IPS-20b (cell line): ENCODE measurements at regions not wholly inside any gene's neighbourhood (a gene's known extent, or its start where the extent isn't known, plus 50 kb on each side); places are given as distances from the start of the nearest gene placed in this dataset.

Experiments
- H3K27ac ChIP-seq: one replicate; pipeline ENCODE4 v1.5.1; 2013; ENCODE audit warnings: low read length
- H3K27me3 ChIP-seq: 2 replicates; pipeline ENCODE4 v1.6.1; 2013; ENCODE audit warnings: mild to moderate bottlenecking, low read length, inconsistent platforms; ENCODE audit not compliant: insufficient read depth
- H3K36me3 ChIP-seq: 2 replicates; pipeline ENCODE4 v1.6.1; 2013; ENCODE audit warnings: low read depth, mild to moderate bottlenecking, inconsistent platforms, low read length, moderate library complexity; ENCODE audit not compliant: insufficient read depth
- H3K4me1 ChIP-seq: 2 replicates; pipeline ENCODE4 v1.6.1; 2013; ENCODE audit warnings: mild to moderate bottlenecking, control low read depth, inconsistent platforms, low read length, moderate library complexity; ENCODE audit not compliant: insufficient read depth
- H3K4me3 ChIP-seq: 2 replicates; pipeline ENCODE4 v1.5.1; 2013; ENCODE audit warnings: mild to moderate bottlenecking, low read length, inconsistent platforms
- H3K9ac ChIP-seq: 2 replicates; pipeline ENCODE4 v1.6.1; 2013; ENCODE audit warnings: low read depth, mild to moderate bottlenecking, inconsistent platforms, low read length, moderate library complexity
- H3K9me3 ChIP-seq: 2 replicates; pipeline ENCODE4 v1.6.1; 2013; ENCODE audit warnings: mild to moderate bottlenecking, low read depth, low read length, inconsistent platforms; ENCODE audit not compliant: insufficient read depth

DNA sequence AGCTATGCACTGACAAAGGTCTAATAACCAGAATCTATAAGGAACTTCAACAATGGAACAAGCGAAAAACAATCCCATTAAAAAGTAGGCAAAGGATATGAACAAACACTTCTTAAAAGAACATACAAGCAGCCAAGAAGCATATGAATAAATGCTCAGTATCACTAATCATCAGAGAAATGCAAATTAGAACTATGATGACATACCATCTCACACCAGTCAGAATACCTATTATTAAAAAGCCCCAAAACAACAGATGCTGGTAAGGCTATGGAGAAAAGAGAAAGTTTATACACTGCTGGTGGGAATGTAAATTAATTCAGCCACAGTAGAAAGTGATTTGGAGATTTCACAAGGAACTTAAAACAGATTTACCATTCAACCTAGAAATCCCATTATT, 211.8 kb downstream of the EDN1 start:
- Histone ChIP-seq H3K27ac (no peak overlapping the region), H3K4me3 (no peak overlapping the region), H3K4me1 (no peaks in the 10 kb centered on the region), H3K36me3 (no peaks in the 10 kb centered on the region), H3K27me3 (no peaks in the 10 kb centered on the region), H3K9ac (no peak overlapping the region), H3K9me3 (no peaks in the 10 kb centered on the region)

DNA sequence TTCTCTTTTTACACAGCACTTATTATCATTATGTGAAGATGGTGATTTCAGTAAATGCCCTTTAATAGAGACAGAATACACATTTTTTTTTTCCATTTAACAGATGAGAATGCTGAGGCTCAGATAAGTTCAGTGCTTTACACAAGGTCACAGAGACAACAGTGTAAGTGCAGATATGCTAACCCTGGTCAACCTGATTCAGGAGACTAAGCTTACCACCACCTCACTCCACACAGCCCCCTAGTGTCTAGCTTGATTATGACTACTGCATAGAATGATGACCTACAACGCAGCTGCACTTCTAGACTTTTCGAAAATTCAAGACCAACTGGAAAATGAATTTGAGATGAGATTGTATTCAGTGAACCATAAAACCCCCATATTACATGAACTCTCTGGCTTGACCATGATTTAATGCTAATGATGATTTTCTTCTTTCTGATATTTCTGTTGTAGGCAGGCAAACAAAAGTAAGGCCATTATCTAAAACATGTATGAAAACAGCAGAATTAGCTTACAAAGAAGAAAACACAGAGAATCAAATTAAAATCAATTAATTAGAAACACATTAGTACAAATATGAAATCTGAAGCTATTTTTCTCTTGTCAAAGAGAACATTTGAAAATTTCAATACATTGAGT, 212.1 kb upstream of the PHACTR1 start:
- H3K27me3 ChIP-seq = no peaks in the 10 kb centered on the region
- H3K36me3 ChIP-seq = no peaks in the 10 kb centered on the region
- H3K4me1 ChIP-seq = no peaks in the 10 kb centered on the region
- no peak overlapping the region for H3K4me3 ChIP-seq
- H3K9me3 ChIP-seq = no peaks in the 10 kb centered on the region
- no peak overlapping the region for H3K27ac ChIP-seq
- no peak overlapping the region for H3K9ac ChIP-seq

DNA sequence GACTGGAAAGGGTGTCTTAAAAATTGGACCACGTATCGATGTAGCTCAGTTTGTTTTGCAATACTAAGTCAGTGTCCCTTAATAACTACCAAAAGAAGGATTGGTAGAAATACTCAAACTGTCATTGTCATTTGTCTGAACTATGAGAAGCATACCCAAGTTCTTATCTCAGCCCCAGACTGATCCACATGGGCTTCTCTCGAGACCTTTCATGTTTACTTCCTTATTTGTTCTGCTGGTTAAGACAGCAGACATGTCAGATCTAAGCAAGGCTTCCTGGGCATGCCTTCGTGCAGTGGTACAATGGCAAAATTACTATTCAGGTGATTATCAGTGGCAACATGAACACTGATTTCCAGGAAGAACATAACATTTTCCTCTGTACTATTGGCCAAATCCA, 211.1 kb upstream of the PHACTR1 start:
- no peak overlapping the region for H3K9ac ChIP-seq
- H3K9me3 ChIP-seq = no peaks in the 10 kb centered on the region
- no peaks in the 10 kb centered on the region for H3K4me1 ChIP-seq
- no peaks in the 10 kb centered on the region for H3K27me3 ChIP-seq
- no peaks in the 10 kb centered on the region for H3K36me3 ChIP-seq
- H3K27ac ChIP-seq = no peak overlapping the region
- no peak overlapping the region for H3K4me3 ChIP-seq

GRCh38 chr6:12506159-12506558, 210.4 kb upstream of the PHACTR1 start:
- H3K27ac ChIP-seq = no peak overlapping the region
- H3K9me3 ChIP-seq = no peaks in the 10 kb centered on the region
- H3K4me3 ChIP-seq = no peak overlapping the region
- no peak overlapping the region for H3K9ac ChIP-seq
- H3K36me3 ChIP-seq = no peaks in the 10 kb centered on the region
- no peaks in the 10 kb centered on the region for H3K4me1 ChIP-seq
- H3K27me3 ChIP-seq = no peaks in the 10 kb centered on the region

GRCh38 chr6:12507636-12508035, 208.9 kb upstream of the PHACTR1 start:
- Histone ChIP-seq H3K9ac (no peak overlapping the region), H3K9me3 (no peaks in the 10 kb centered on the region), H3K4me3 (no peak overlapping the region), H3K36me3 (no peaks in the 10 kb centered on the region), H3K27ac (no peak overlapping the region), H3K27me3 (no peaks in the 10 kb centered on the region), H3K4me1 (no peaks in the 10 kb centered on the region)

- Histone ChIP-seq H3K27ac (no peak overlapping the region), H3K4me3 (no peak overlapping the region), H3K9ac (no peak overlapping the region), H3K4me1 (no peaks in the 10 kb centered on the region), H3K9me3 (no peaks in the 10 kb centered on the region), H3K27me3 (no peaks in the 10 kb centered on the region), H3K36me3 (no peaks in the 10 kb centered on the region)
Measured at GRCh38 chr6:12508553-12508952, 208.0 kb upstream of the PHACTR1 start.

DNA sequence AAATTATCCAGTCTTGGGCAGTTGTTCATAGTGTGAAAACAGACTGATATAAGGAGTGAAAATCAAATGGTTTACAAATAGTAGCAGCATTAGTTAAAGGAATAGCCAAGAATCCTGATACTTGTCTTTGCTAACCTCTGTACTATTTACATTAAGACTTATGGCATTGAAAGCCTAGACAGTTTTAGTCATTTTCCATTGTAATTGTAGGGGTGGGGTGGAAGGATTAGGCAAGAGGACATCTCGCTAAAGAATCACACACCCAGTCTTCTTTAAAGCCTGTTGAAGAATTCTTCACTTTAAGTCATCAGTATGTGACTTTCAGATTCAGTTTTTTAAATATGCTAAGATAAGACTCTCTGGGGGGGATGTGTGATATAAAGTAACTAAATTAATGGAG, 207.5 kb upstream of the PHACTR1 start:
- no peak overlapping the region for H3K27ac ChIP-seq
- H3K4me1 ChIP-seq = no peaks in the 10 kb centered on the region
- no peaks in the 10 kb centered on the region for H3K9me3 ChIP-seq
- no peaks in the 10 kb centered on the region for H3K36me3 ChIP-seq
- H3K9ac ChIP-seq = no peak overlapping the region
- H3K4me3 ChIP-seq = no peak overlapping the region
- no peaks in the 10 kb centered on the region for H3K27me3 ChIP-seq

DNA sequence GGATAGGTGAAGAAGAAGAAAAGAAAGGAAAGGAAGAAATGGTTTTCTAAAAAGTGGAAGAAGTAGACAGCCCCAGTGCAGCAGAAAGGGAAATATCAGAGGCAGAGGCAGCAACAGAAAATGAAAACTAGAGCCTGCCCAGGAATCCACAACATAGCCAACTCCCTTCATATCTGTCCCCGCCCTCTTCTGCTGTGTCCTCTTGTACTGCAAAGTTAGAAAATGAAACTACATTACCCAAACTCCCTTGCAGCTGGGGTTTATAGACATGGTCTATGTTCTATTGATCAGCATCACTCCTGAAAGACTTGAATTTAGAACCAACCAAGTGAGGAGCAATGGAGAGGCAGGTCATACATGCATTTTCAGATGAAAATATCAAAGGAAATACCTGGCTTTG, 200.5 kb upstream of the PHACTR1 start:
- no peak overlapping the region for H3K27ac ChIP-seq
- H3K27me3 ChIP-seq = no peaks in the 10 kb centered on the region
- H3K36me3 ChIP-seq = no peaks in the 10 kb centered on the region
- H3K4me3 ChIP-seq = no peak overlapping the region
- H3K9me3 ChIP-seq = no peaks in the 10 kb centered on the region
- no peaks in the 10 kb centered on the region for H3K4me1 ChIP-seq
- H3K9ac ChIP-seq = no peak overlapping the region

DNA sequence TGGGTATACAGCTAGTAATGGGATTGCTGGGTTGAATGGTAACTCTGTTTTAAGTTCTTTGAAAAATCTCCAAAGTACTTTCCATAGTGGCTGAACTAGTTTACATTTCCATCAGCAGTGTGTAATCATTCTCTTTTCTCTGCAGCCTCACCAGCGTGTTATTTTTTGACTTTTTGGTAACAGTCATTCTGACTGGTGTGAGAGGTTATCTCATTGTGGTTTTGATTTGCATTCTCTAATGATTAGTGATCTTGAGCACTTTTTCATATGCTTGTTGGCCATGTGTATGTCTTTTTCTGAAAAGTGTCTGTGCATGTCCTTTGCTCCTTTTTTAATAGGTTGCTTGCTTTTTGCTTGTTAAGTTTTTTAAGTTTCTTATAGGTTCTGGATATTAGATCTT, 194.2 kb upstream of the PHACTR1 start:
- no peaks in the 10 kb centered on the region for H3K4me1 ChIP-seq
- no peaks in the 10 kb centered on the region; the same call in 1 of the 2 replicates for H3K9me3 ChIP-seq
- H3K27me3 ChIP-seq = no peaks in the 10 kb centered on the region
- H3K4me3 ChIP-seq = no peak overlapping the region
- no peak overlapping the region for H3K27ac ChIP-seq
- H3K36me3 ChIP-seq = no peaks in the 10 kb centered on the region
- H3K9ac ChIP-seq = no peak overlapping the region

DNA sequence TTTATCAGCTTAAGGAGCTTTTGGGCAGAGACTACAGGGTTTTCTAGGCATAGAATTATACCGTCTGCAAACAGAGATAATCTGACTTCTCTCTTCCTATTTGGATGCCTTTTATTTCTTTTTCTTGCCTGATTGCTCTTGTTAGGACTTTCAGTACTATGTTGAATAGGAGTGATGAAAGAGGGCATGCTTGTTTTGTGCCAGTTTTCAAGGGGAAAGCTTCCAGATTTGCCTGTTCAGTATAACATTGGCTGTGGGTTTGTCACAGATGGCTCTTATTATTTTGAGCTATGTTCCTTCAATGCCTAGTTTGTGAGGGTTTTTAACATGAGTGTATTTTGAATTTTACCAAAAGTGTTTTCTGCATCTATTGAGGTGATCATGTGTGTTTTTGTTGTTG, 192.8 kb upstream of the PHACTR1 start:
- Histone ChIP-seq H3K9me3 (no peaks in the 10 kb centered on the region; the same call in 1 of the 2 replicates), H3K27me3 (no peaks in the 10 kb centered on the region), H3K4me1 (no peaks in the 10 kb centered on the region), H3K9ac (no peak overlapping the region), H3K27ac (no peak overlapping the region), H3K4me3 (no peak overlapping the region), H3K36me3 (no peaks in the 10 kb centered on the region)

- no peak overlapping the region for H3K4me3 ChIP-seq
- H3K9me3 ChIP-seq = no peaks in the 10 kb centered on the region; the same call in 1 of the 2 replicates
- peaks cover 4% of the 10 kb centered on the region; the same call in 1 of the 2 replicates for H3K4me1 ChIP-seq
- no peak overlapping the region for H3K9ac ChIP-seq
- H3K36me3 ChIP-seq = no peaks in the 10 kb centered on the region
- H3K27me3 ChIP-seq = no peaks in the 10 kb centered on the region
- no peak overlapping the region for H3K27ac ChIP-seq
Measured at GRCh38 chr6:12525276-12525675, 191.3 kb upstream of the PHACTR1 start.

DNA sequence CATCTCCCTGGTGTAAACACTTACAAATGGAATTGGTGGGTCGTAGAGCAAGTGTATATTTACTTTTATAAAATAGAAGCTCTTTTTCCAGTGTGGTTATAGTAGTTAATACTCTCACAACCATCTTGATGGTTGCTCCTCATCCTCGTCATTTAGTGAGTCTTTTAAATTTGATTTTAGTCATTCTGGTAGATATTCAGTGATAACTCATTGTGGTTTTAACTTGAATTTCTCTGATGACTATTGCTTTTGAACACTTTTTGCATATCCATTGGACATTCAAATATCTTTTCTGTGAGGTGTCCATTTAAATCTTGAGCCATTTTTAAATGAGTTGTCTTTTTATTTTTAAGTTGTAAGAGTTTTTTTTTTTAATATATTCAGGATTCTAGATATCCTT, 189.2 kb upstream of the PHACTR1 start:
- Histone ChIP-seq H3K27ac (no peak overlapping the region), H3K9ac (no peak overlapping the region), H3K36me3 (no peaks in the 10 kb centered on the region), H3K9me3 (no peaks in the 10 kb centered on the region; the same call in 1 of the 2 replicates), H3K4me3 (no peak overlapping the region), H3K4me1 (peaks cover 4% of the 10 kb centered on the region; the same call in 1 of the 2 replicates), H3K27me3 (no peaks in the 10 kb centered on the region)
